EL (cell line): ENCODE measurements at regions not wholly inside any gene's neighbourhood (a gene's known extent, or its start where the extent isn't known, plus 50 kb on each side); places are given as distances from the start of the nearest gene placed in this dataset.
A peak's percentile ranks its signal among the peaks of the same experiment; 100 is the strongest.
"Not testable (repeated sequence)": the region's sequence is repeated elsewhere in the genome, so short reads cannot be mapped to it uniquely, and the experiment has no call there.

ENCODE experiments used
- DNase-seq: peaks from one replicate; pipeline ENCODE4 v3.0.0-alpha.2; 2016

- peak; percentile 34 for DNase-seq
These were observed 615.1 kb downstream of the IRS1 start for GRCh38 chr2:226184540-226184939.

GRCh38 chr2:226183550-226183949, 616.1 kb downstream of the IRS1 start:
- peak; percentile 13 for DNase-seq

- DNase-seq = no peak
These were observed 616.6 kb downstream of the IRS1 start for GRCh38 chr2:226183033-226183432.

- no peak for DNase-seq
These were observed 617.7 kb downstream of the IRS1 start for GRCh38 chr2:226181909-226182308.

GRCh38 chr2:226180281-226180884, 619.2 kb downstream of the IRS1 start:
- no peak for DNase-seq

- DNase-seq = peak; percentile 43
These were observed 620.6 kb downstream of the IRS1 start for GRCh38 chr2:226179010-226179409.

GRCh38 chr2:226176283-226176984, 623.2 kb downstream of the IRS1 start:
- DNase-seq = no peak

GRCh38 chr2:226174390-226174789, 625.2 kb downstream of the IRS1 start:
- no peak for DNase-seq

GRCh38 chr2:226172939-226173338, 626.7 kb downstream of the IRS1 start:
- DNase-seq = no peak

- no peak for DNase-seq
These were observed 627.3 kb downstream of the IRS1 start for GRCh38 chr2:226172309-226172708.

- DNase-seq = no peak
These were observed 629.7 kb downstream of the IRS1 start for GRCh38 chr2:226169751-226170581.

- DNase-seq = no peak
These were observed 631.0 kb downstream of the IRS1 start for GRCh38 chr2:226168496-226169160.

GRCh38 chr2:226164512-226164911, 635.1 kb downstream of the IRS1 start:
- DNase-seq = no peak

- DNase-seq = not testable (repeated sequence)
These were observed 639.0 kb downstream of the IRS1 start for GRCh38 chr2:226160617-226161016.

- no peak for DNase-seq
These were observed 639.6 kb downstream of the IRS1 start for GRCh38 chr2:226159875-226160479.

GRCh38 chr2:226158940-226159339, 640.7 kb downstream of the IRS1 start:
- DNase-seq = no peak

GRCh38 chr2:226158229-226158628, 641.4 kb downstream of the IRS1 start:
- no peak for DNase-seq

- no peak for DNase-seq
These were observed 644.3 kb downstream of the IRS1 start for GRCh38 chr2:226155093-226155875.

- DNase-seq = no peak
These were observed 645.0 kb downstream of the IRS1 start for GRCh38 chr2:226154610-226155009.

- no peak for DNase-seq
These were observed 646.1 kb downstream of the IRS1 start for GRCh38 chr2:226153553-226153952.

- DNase-seq = no peak
These were observed 648.5 kb downstream of the IRS1 start for GRCh38 chr2:226151157-226151556.

- no peak for DNase-seq
These were observed 656.5 kb downstream of the IRS1 start for GRCh38 chr2:226143091-226143490.
